PFSK-1 (cell line): ENCODE measurements at regions not wholly inside any gene's neighbourhood (a gene's known extent, or its start where the extent isn't known, plus 50 kb on each side); places are given as distances from the start of the nearest gene placed in this dataset.

Source experiments
- POLR2AphosphoS5 ChIP-seq: IDR thresholded peaks from 2 replicates; pipeline ENCODE4 v1.6.1; 2012; ENCODE audit warnings: low read depth, mild to moderate bottlenecking, control low read depth, low read length, moderate library complexity
- REST ChIP-seq, 2 experiments: IDR thresholded peaks; 2 replicates each; pipeline versions ENCODE4 v1.6.1 to v1.8.0; 2011 to 2012; ENCODE audit warnings: low read depth in 2 of 2, low read length in 2 of 2, control low read depth in 1 of 2, inconsistent platforms in 1 of 2, mild to moderate bottlenecking in 1 of 2, moderate library complexity in 1 of 2; ENCODE audit not compliant: insufficient read depth in 1 of 2
- SIN3A ChIP-seq: IDR thresholded peaks from 2 replicates; pipeline ENCODE4 v1.6.1; 2012; ENCODE audit warnings: mild to moderate bottlenecking, low read length, moderate library complexity, borderline replicate concordance; ENCODE audit not compliant: insufficient read depth

GRCh38 chr4:38526412-38526811 is 137.6 kb upstream of the KLF3 start:
- TF ChIP-seq SIN3A (no peak), POLR2AphosphoS5 (no peak), REST (IDR thresholded peaks at IDR 0.05; ENCODE audit: insufficient read depth in 1 of 2, low read depth in 2 of 2, low read length in 2 of 2) (no peak)
